ENCODE measurements at regions not wholly inside any gene's neighbourhood (a gene's known extent, or its start where the extent isn't known, plus 50 kb on each side); places are given as distances from the start of the nearest gene placed in this dataset.
"Not testable (repeated sequence)": the region's sequence is repeated elsewhere in the genome, so short reads cannot be mapped to it uniquely, and the experiment has no call there.

DNA sequence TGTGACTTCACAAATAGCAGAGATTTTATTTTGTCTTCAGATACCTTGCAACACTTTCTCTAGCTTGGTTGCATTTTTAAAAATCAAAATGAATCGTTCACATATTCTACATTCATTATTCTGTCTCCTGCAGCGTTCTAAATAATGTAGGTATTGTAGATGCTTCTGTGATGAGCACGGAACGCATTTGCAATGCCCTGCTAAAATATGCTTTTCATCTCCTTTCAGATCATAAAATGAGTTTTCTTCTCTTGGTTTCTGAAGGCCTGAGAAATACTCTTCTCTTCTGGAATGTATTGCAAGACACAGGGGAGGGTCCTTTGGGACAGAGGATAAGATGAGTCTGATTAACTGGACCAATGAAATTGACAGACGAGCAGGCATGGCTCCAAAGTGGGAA is 390.7 kb downstream of the PREX1 start:
- Histone ChIP-seq H3K27ac (ENCODE audit: low read depth, low read length) (no peak overlapping the region), H3K36me3 (ENCODE audit: control insufficient read depth, insufficient read depth, low read length) (no peaks in the 10 kb centered on the region), H3K27me3 (ENCODE audit: control insufficient read depth, insufficient read depth, low read length) (no peaks in the 10 kb centered on the region), H3K4me3 (ENCODE audit: low read length) (no peak overlapping the region), H3K9ac (ENCODE audit: low read length) (no peak overlapping the region), H3K4me1 (ENCODE audit: control insufficient read depth, insufficient read depth, low read length) (no peaks in the 10 kb centered on the region)

DNA sequence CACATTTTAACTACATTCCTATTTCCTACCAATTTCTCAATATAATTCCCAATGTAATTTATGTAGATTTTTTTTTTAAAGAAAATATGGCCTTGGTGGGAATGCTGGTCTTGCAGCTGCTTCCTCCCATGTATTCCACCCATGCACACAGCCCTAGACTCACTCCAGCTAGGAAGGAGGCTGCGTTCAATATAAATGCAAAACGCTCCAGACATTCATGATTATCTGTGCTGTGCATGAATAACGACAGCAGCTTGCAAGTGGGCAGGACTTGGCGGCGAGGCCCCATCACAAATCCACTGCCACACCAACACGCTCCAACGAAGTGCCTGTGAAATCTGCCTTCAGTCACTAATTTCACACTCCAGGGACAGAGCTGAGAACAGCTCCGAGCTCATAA is 391.2 kb downstream of the PREX1 start:
- not testable (repeated sequence) for H3K4me3 ChIP-seq (ENCODE audit: low read length); H3K9ac ChIP-seq (ENCODE audit: low read length); H3K36me3 ChIP-seq (ENCODE audit: control insufficient read depth, insufficient read depth, low read length); H3K27me3 ChIP-seq (ENCODE audit: control insufficient read depth, insufficient read depth, low read length); H3K4me1 ChIP-seq (ENCODE audit: control insufficient read depth, insufficient read depth, low read length); H3K27ac ChIP-seq (ENCODE audit: low read depth, low read length)

DNA sequence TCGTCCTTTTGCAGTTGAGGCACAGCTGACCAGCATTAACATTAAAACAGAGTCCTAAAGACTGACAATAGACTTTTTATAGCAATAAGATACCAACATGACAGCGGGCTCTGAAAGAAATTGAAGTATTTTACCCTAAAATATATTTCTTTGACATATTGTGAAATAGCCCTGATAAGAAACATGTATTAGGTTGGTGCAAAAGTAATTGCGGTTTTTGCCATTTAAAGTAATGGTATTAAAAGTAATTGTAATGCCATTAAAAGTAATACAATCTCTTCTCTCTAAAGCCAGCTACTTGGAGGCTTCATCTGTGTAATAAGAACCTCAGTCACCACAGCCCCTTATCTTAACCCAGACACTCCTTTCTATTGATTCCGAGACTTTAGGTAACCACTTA is 394.6 kb downstream of the PREX1 start:
- no peak overlapping the region for H3K9ac ChIP-seq (ENCODE audit: low read length)
- H3K4me3 ChIP-seq (ENCODE audit: low read length) = no peak overlapping the region
- no peaks in the 10 kb centered on the region for H3K36me3 ChIP-seq (ENCODE audit: control insufficient read depth, insufficient read depth, low read length)
- H3K27me3 ChIP-seq (ENCODE audit: control insufficient read depth, insufficient read depth, low read length) = no peaks in the 10 kb centered on the region
- H3K27ac ChIP-seq (ENCODE audit: low read depth, low read length) = no peak overlapping the region
- H3K4me1 ChIP-seq (ENCODE audit: control insufficient read depth, insufficient read depth, low read length) = no peaks in the 10 kb centered on the region

DNA sequence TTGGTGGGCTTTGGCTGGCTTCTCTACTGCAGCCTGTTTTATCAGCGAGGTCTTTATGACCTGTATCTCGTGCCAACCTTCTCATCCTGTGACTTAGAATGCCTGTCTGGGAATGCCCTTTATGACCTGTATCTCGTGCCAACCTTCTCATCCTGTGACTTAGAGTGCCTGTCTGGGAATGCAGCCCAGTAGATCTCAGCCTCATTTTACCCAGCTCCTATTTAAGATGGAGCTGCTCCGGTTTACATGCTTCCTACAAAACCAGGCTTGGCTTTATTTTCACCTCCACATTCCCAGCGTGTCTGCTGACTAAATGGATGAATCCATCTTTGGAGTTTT is 395.3 kb downstream of the PREX1 start:
- no peak overlapping the region for H3K4me3 ChIP-seq (ENCODE audit: low read length)
- H3K9ac ChIP-seq (ENCODE audit: low read length) = no peak overlapping the region
- no peaks in the 10 kb centered on the region for H3K4me1 ChIP-seq (ENCODE audit: control insufficient read depth, insufficient read depth, low read length)
- no peaks in the 10 kb centered on the region for H3K36me3 ChIP-seq (ENCODE audit: control insufficient read depth, insufficient read depth, low read length)
- no peak overlapping the region for H3K27ac ChIP-seq (ENCODE audit: low read depth, low read length)
- H3K27me3 ChIP-seq (ENCODE audit: control insufficient read depth, insufficient read depth, low read length) = no peaks in the 10 kb centered on the region

DNA sequence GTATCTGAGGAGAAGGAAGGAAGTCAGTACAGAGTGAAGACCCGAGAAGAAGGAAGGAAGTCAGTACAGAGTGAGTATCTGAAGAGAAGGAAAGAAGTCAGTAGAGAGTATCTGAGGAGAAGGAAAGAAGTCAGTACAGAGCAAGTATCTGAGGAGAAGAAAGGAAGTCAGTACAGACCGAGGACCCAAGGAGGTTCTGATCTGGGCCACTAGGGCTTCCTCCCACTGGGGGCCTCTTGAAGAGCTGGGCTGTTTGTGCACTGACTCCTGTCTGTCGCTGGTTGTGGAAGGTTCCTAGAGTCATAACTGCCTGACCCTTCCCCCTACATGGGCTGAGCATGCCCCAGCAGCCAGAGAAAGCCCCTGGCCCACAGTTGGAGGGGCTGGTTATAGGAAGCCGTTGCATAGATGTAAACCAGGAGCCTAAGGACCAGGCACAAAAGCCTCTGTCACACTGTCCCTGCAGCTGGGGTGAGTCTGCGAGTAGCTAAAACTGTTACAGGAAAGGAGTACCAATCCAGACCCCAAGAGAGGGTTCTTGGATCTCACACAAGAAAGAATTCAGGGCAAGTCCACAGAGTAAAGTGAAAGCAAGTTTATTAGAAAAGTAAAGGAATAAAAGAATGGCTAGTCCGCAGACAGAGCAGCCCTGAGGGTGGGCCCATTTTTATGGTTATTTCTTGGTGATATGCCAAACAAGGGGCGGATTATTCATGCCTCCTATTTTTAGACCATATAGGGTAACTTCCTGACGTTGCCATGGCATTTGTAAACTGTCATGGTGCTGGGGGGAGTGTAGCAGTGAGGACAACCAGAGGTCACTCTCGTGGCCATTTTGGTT is 395.9 kb downstream of the PREX1 start:
- no peak overlapping the region for H3K27ac ChIP-seq (ENCODE audit: low read depth, low read length)
- H3K4me1 ChIP-seq (ENCODE audit: control insufficient read depth, insufficient read depth, low read length) = no peaks in the 10 kb centered on the region
- no peaks in the 10 kb centered on the region for H3K36me3 ChIP-seq (ENCODE audit: control insufficient read depth, insufficient read depth, low read length)
- H3K27me3 ChIP-seq (ENCODE audit: control insufficient read depth, insufficient read depth, low read length) = no peaks in the 10 kb centered on the region
- no peak overlapping the region for H3K9ac ChIP-seq (ENCODE audit: low read length)
- no peak overlapping the region for H3K4me3 ChIP-seq (ENCODE audit: low read length)

DNA sequence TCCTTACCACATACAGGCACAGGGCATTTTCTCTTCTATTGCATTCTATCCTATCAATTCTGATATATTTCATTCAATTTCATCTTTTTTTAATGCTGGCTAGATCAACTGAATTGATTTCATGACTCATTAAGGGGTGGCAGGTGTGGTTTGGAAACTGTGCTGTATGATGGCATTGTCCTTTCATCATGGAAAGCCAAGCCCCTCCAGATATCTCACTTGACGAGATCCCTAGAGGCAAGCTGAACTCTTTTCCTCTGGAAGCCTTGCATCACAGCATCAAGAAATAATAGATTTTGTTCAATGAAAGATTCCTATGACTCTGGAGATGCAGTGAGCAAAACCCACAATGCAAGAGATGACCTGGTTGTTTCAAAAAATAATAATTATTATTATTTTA is 401.2 kb downstream of the PREX1 start:
- peaks cover 3% of the 10 kb centered on the region for H3K27me3 ChIP-seq (ENCODE audit: control insufficient read depth, insufficient read depth, low read length)
- H3K36me3 ChIP-seq (ENCODE audit: control insufficient read depth, insufficient read depth, low read length) = no peaks in the 10 kb centered on the region
- H3K4me1 ChIP-seq (ENCODE audit: control insufficient read depth, insufficient read depth, low read length) = no peaks in the 10 kb centered on the region
- no peak overlapping the region for H3K4me3 ChIP-seq (ENCODE audit: low read length)
- H3K9ac ChIP-seq (ENCODE audit: low read length) = no peak overlapping the region
- no peak overlapping the region for H3K27ac ChIP-seq (ENCODE audit: low read depth, low read length)

DNA sequence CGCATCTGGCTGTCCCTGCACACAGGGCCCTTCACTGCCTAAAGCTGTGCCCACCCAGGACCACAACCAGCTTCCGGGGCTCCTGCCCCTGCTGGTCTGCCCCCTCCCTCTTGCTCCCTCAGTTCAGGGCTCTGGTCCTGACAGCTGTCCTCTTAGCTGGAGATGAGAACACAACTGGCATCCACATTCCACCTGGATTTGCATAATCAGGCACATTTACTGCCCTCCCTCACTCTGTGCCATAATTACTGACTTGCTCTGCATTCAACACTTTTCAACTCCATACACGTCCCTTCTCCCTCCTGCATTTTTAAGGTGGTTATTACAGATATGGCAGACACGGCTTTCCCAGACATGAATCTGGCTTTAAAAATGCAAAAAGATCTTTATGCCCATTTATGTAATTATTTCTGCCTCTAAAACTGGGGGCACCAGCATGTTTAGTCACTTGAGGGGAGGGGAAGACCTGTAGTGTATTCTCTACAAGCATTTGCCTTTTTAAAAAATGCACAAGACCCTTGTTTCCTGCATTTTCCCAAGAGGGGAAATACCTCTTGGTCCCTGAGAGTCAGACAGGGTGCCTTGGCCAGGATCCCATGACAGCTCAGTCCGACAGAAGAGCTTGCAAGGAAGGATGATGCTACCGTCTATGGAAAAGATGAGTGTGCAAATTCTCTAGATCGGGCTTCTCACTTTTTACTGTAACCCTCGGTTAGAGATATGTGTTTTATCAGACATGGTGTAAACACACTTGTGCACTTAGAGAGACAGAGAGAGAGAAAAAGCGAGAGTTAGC is 401.8 kb downstream of the PREX1 start:
- Histone ChIP-seq H3K36me3 (ENCODE audit: control insufficient read depth, insufficient read depth, low read length) (no peaks in the 10 kb centered on the region), H3K27me3 (ENCODE audit: control insufficient read depth, insufficient read depth, low read length) (peaks cover 3% of the 10 kb centered on the region), H3K9ac (ENCODE audit: low read length) (no peak overlapping the region), H3K4me3 (ENCODE audit: low read length) (no peak overlapping the region), H3K4me1 (ENCODE audit: control insufficient read depth, insufficient read depth, low read length) (no peaks in the 10 kb centered on the region), H3K27ac (ENCODE audit: low read depth, low read length) (no peak overlapping the region)

DNA sequence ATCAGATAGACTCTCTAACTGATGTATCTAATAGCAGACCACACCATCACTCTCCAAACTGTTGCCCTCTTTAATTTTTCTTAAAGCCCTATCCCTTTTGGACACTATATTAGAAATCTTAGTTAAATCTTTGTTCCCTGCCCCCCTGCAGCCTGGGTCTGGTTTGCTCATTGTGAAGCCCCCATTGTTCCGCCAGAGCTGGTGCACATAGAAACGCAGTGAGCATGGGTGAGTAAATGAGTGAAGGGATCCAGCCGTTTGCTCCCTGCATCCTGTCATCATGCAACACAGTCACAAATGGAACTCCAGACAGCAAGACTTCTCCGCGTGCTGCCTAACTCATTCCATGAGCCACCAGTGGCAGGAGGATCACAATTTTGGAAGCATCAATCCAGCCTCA is 402.5 kb downstream of the PREX1 start:
- Histone ChIP-seq H3K27ac (ENCODE audit: low read depth, low read length) (no peak overlapping the region), H3K4me1 (ENCODE audit: control insufficient read depth, insufficient read depth, low read length) (no peaks in the 10 kb centered on the region), H3K27me3 (ENCODE audit: control insufficient read depth, insufficient read depth, low read length) (peaks cover 3% of the 10 kb centered on the region), H3K36me3 (ENCODE audit: control insufficient read depth, insufficient read depth, low read length) (no peaks in the 10 kb centered on the region), H3K9ac (ENCODE audit: low read length) (no peak overlapping the region), H3K4me3 (ENCODE audit: low read length) (no peak overlapping the region)

DNA sequence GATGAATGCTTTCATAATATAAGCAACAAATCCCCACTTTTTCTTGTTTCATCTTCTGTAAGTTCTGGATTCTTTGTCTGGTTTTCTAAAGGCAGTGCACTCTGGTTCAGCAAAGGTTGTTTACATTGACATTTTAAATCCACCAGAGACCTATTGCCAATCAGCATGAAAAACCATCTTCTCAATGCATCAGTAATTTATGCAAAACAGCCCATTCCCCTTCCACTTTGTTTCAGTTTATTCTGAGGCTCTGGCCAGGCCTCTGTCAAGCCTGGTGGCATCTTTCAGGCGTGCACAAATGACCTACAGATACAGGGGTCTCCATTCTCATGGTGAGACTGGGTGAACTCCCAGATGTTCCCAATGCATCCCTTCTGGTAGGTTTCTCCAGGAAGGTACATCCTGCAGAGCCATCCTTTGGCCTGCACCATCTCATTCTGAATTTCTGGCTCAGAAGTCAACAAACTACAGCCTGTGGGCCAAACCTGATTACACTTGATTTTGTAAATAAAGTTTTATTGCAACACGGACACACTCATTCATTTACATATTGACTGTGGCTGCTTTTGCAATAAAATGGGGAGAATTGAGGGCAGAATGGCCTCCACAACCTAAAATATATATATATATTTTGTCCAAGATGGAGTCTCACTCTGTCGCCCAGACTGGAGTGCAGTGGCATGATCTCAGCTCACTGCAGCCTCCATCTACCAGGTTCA is 405.4 kb downstream of the PREX1 start:
- Histone ChIP-seq H3K27ac (ENCODE audit: low read depth, low read length) (no peak overlapping the region), H3K36me3 (ENCODE audit: control insufficient read depth, insufficient read depth, low read length) (no peaks in the 10 kb centered on the region), H3K9ac (ENCODE audit: low read length) (no peak overlapping the region)

DNA sequence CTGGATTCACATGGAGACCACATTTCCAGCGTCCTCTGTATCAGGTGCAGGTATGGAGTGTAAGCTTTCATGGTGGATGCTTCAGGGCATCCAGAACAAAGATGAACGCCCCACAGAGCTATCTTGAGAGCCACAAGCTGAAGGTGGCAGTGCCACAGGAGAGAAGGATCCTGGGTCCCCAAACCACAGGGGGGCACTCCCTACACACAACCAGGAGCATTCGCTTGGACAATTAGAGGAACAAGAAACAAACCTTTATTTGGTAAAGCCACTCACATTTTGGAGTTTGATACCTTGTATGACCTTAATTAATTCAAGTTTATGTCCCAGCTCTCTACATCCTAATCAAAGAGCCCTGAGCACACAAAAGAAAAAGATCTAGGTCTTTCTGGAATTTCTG is 406.3 kb downstream of the PREX1 start:
- H3K9ac ChIP-seq (ENCODE audit: low read length) = no peak overlapping the region
- no peak overlapping the region for H3K27ac ChIP-seq (ENCODE audit: low read depth, low read length)
- H3K4me1 ChIP-seq (ENCODE audit: control insufficient read depth, insufficient read depth, low read length) = no peaks in the 10 kb centered on the region
- peaks cover 3% of the 10 kb centered on the region for H3K27me3 ChIP-seq (ENCODE audit: control insufficient read depth, insufficient read depth, low read length)
- H3K4me3 ChIP-seq (ENCODE audit: low read length) = no peak overlapping the region
- no peaks in the 10 kb centered on the region for H3K36me3 ChIP-seq (ENCODE audit: control insufficient read depth, insufficient read depth, low read length)

More for the DNA sequence above, 405.4 kb downstream of the PREX1 start:
- no peaks in the 10 kb centered on the region for H3K4me1 ChIP-seq (ENCODE audit: control insufficient read depth, insufficient read depth, low read length)
- peaks cover 3% of the 10 kb centered on the region for H3K27me3 ChIP-seq (ENCODE audit: control insufficient read depth, insufficient read depth, low read length)
- H3K4me3 ChIP-seq (ENCODE audit: low read length) = no peak overlapping the region

DNA sequence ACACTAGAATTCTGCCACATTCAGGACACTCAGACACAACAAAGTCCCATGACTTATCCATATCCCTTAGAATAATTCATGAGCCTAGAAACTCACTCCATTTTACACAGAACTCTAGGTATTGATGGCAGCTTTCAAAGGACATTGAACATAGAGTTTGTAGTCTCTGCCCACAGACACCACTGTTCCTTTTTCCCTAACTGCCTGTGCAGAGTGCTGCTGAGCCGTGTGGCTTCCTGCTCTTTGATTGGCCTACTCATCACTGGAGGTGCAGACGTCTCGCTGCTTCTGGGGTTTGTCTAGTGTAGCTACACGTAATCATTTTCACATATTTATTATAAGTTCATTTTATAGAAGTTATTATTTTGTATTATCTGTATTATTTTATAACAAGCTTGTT is 407.6 kb downstream of the PREX1 start:
- Histone ChIP-seq H3K27me3 (ENCODE audit: control insufficient read depth, insufficient read depth, low read length) (peaks cover 3% of the 10 kb centered on the region), H3K27ac (ENCODE audit: low read depth, low read length) (no peak overlapping the region), H3K36me3 (ENCODE audit: control insufficient read depth, insufficient read depth, low read length) (no peaks in the 10 kb centered on the region), H3K4me3 (ENCODE audit: low read length) (no peak overlapping the region), H3K4me1 (ENCODE audit: control insufficient read depth, insufficient read depth, low read length) (no peaks in the 10 kb centered on the region), H3K9ac (ENCODE audit: low read length) (no peak overlapping the region)

DNA sequence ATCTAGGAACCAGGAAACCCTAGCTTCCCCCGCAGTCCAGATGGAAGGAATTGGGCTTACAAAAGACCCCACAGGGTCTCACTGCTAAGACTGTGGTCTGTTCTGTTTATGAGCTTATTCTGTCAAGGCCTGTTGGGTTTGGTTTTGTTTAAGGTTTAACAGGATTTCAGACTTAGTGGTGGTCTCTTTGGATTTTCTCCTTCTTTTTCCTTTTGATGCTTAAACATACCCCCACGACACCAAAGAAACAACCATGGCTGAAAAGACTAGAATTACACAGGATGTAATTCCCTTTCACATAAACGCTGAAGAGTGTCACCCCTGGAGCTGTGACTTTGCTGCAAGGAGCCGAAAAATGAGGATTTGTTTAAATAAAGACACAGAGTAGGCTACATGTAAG is 408.6 kb downstream of the PREX1 start:
- H3K36me3 ChIP-seq (ENCODE audit: control insufficient read depth, insufficient read depth, low read length) = no peaks in the 10 kb centered on the region
- H3K4me1 ChIP-seq (ENCODE audit: control insufficient read depth, insufficient read depth, low read length) = no peaks in the 10 kb centered on the region
- no peak overlapping the region for H3K27ac ChIP-seq (ENCODE audit: low read depth, low read length)
- H3K4me3 ChIP-seq (ENCODE audit: low read length) = no peak overlapping the region
- H3K9ac ChIP-seq (ENCODE audit: low read length) = no peak overlapping the region
- no peaks in the 10 kb centered on the region for H3K27me3 ChIP-seq (ENCODE audit: control insufficient read depth, insufficient read depth, low read length)
